ENCODE measurements at regions not wholly inside any gene's neighbourhood (a gene's known extent, or its start where the extent isn't known, plus 50 kb on each side); places are given as distances from the start of the nearest gene placed in this dataset.

DNA sequence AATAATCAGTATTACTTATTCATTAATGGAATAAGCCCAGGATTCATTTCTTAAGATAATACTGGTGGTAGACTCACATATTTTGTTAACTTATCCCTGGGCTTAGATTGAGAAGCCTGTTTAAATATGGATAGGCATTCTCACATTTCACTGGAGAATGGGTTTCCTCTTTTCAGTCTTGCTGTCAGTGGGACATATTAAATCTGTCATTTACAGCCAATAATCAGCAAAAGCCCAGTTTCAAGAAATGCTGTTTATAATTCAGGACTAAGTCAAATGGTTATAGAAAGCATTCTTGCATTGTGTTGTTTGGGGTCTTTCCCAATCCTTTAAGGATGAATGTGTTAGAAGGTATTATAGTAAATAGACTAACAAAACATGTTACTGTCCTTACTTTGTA lies 143.7 kb upstream of the NAALADL2 start:
- intact Hi-C loops (cut with DNase I): no loop called here
- no peak overlapping the region for H3K27ac ChIP-seq (replicated peaks in 1 of 4)
- H3K36me3 ChIP-seq: no peaks in the 10 kb centered on the region
- H3K27me3 ChIP-seq: no peaks in the 10 kb centered on the region
- no peak for DNase-seq (ENCODE audit: extremely low spot score)
- H3K4me3 ChIP-seq: no peak overlapping the region
- TF ChIP-seq POLR2A (IDR thresholded peaks at IDR 0.05; ENCODE audit: low read depth) (no peak), EP300 (IDR thresholded peaks at IDR 0.05) (no peak), POLR2AphosphoS5 (IDR thresholded peaks at IDR 0.05) (no peak)
- TF ChIP-seq, protein P1, sequence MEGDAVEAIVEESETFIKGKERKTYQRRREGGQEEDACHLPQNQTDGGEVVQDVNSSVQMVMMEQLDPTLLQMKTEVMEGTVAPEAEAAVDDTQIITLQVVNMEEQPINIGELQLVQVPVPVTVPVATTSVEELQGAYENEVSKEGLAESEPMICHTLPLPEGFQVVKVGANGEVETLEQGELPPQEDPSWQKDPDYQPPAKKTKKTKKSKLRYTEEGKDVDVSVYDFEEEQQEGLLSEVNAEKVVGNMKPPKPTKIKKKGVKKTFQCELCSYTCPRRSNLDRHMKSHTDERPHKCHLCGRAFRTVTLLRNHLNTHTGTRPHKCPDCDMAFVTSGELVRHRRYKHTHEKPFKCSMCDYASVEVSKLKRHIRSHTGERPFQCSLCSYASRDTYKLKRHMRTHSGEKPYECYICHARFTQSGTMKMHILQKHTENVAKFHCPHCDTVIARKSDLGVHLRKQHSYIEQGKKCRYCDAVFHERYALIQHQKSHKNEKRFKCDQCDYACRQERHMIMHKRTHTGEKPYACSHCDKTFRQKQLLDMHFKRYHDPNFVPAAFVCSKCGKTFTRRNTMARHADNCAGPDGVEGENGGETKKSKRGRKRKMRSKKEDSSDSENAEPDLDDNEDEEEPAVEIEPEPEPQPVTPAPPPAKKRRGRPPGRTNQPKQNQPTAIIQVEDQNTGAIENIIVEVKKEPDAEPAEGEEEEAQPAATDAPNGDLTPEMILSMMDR (IDR thresholded peaks at IDR 0.05): no peak
- H3K9me3 ChIP-seq: no peaks in the 10 kb centered on the region
- H3K4me1 ChIP-seq: no peaks in the 10 kb centered on the region

DNA sequence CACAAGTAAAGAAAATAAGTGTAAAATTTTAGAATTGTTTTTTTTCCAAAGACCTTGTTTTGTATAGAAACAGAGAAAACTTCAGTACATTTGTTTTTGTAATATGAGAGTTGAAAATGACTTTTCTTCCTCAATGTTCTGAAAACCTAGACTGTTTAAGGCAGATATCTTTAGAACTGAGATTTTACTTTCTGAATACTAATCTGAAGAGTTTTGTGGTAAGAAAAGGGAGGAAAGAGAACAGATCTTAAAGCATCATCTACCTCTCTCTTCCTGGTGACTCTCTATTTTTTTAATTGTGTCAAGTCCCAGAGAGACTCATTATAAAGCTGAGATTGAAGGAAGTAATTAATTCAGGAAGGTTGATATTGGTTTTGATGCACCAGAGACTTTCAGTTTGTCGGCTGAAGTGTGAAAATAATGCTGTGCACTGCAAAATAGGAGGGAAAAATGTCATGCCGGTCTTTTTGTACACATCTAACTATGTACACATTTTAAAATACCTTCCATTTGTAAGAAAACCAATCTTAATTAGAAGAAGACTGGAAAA lies 142.1 kb upstream of the NAALADL2 start:
- TF ChIP-seq, protein P1 (IDR thresholded peaks at IDR 0.05): no peak
- TF ChIP-seq POLR2AphosphoS5 (IDR thresholded peaks at IDR 0.05) (no peak), EP300 (IDR thresholded peaks at IDR 0.05) (no peak), POLR2A (IDR thresholded peaks at IDR 0.05; ENCODE audit: low read depth) (no peak)
- Histone ChIP-seq H3K36me3 (no peaks in the 10 kb centered on the region), H3K27me3 (no peaks in the 10 kb centered on the region), H3K4me1 (no peaks in the 10 kb centered on the region), H3K4me3 (no peak overlapping the region), H3K27ac (replicated peaks in 1 of 4) (no peak overlapping the region), H3K9me3 (no peaks in the 10 kb centered on the region)
- DNase-seq (ENCODE audit: extremely low spot score): no peak
- 92% methylated on average over 2 of the region's 2 CpGs for WGBS
- intact Hi-C loops (cut with DNase I): no loop called here

DNA sequence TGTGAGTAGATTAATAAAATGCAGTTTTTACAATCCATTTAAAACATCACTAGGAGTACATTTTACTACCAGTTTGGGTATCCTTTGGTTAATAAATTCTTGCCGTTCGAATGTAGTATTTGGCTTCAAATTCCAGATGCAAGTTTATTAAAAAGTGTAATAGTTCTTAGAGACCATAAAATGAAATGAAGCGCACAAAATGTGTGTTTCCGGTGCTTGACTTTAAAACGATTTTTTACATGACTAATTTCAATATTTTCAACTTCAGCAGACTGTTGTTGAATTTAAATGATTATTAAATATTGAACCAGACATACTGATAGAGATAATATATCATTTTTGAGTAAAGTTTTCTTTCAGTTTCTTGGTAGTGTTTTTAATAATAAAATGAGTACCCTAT lies 138.4 kb upstream of the NAALADL2 start:
- no peak for TF ChIP-seq POLR2A (IDR thresholded peaks at IDR 0.05; ENCODE audit: low read depth)
- H3K27ac ChIP-seq (replicated peaks in 1 of 4): no peak overlapping the region
- H3K4me1 ChIP-seq: no peaks in the 10 kb centered on the region
- 89% methylated on average over 5 of the region's 5 CpGs for WGBS
- no peaks in the 10 kb centered on the region for H3K27me3 ChIP-seq
- intact Hi-C loops (cut with DNase I): no loop called here
- no peak overlapping the region for H3K4me3 ChIP-seq
- no peaks in the 10 kb centered on the region for H3K9me3 ChIP-seq
- H3K36me3 ChIP-seq: no peaks in the 10 kb centered on the region
- DNase-seq (ENCODE audit: extremely low spot score): no peak

DNA sequence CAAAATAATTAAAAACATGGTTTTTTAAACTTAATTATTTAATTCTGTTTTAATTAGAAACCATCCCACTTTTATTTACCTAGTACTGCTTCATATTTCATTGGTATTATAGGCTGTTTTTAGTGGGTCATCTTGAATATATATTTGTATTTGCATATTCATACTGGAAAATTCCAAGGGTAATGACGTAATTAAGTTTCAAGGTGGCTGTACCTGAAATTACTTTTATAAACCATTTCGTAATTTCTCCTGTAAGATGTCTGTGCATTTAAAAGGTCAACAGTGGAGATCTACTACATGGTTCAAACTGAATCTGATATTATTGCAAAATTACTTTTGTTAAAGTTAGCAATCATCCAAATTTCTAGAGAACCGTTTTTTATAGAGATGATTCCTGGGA lies 133.8 kb upstream of the NAALADL2 start:
- 95% methylated on average over 3 of the region's 3 CpGs for WGBS
- no peak for DNase-seq (ENCODE audit: extremely low spot score)
- Histone ChIP-seq H3K27ac (replicated peaks in 1 of 4) (no peak overlapping the region), H3K27me3 (no peaks in the 10 kb centered on the region), H3K36me3 (no peaks in the 10 kb centered on the region), H3K9me3 (no peaks in the 10 kb centered on the region), H3K4me3 (no peak overlapping the region), H3K4me1 (no peaks in the 10 kb centered on the region)
- intact Hi-C loops (cut with DNase I): no loop called here
- TF ChIP-seq POLR2A (IDR thresholded peaks at IDR 0.05; ENCODE audit: low read depth) (no peak), EP300 (IDR thresholded peaks at IDR 0.05) (no peak), POLR2AphosphoS5 (IDR thresholded peaks at IDR 0.05) (no peak)
- TF ChIP-seq, protein P1 (IDR thresholded peaks at IDR 0.05): no peak

DNA sequence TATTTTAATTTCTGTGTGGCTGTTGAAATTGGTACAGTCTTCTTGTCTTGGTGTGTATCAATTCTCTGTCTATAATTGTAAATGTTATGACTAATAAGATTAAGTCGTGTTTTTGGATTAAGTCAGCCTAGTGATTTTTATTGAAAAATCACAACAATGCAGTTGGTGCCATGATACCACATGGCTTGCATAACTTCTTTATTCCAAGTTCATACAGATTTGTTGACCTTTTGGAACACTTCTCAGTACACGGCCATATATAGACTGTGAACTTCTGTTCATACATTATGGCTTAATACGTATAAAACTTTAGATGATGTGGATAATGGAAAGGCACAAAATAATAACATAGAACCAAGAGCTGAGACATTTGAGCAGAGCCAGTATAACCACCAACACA lies 121.2 kb upstream of the NAALADL2 start:
- intact Hi-C loops (cut with DNase I): no loop called here
- Histone ChIP-seq H3K27me3 (no peaks in the 10 kb centered on the region), H3K36me3 (no peaks in the 10 kb centered on the region), H3K4me3 (no peak overlapping the region), H3K27ac (replicated peaks in 1 of 4) (no peak overlapping the region), H3K9me3 (no peaks in the 10 kb centered on the region), H3K4me1 (no peaks in the 10 kb centered on the region)
- no peak for DNase-seq (ENCODE audit: extremely low spot score)
- TF ChIP-seq, protein P1 (IDR thresholded peaks at IDR 0.05): no peak
- TF ChIP-seq EP300 (IDR thresholded peaks at IDR 0.05) (no peak), POLR2A (IDR thresholded peaks at IDR 0.05; ENCODE audit: low read depth) (no peak), POLR2AphosphoS5 (IDR thresholded peaks at IDR 0.05) (no peak)
- WGBS: 78% methylated on average over 3 of the region's 3 CpGs
